D721Med (cell line): ENCODE measurements at regions not wholly inside any gene's neighbourhood (a gene's known extent, or its start where the extent isn't known, plus 50 kb on each side); places are given as distances from the start of the nearest gene placed in this dataset.
"Not testable (repeated sequence)": the region's sequence is repeated elsewhere in the genome, so short reads cannot be mapped to it uniquely, and the experiment has no call there.

Experiments used
- DNase-seq: peaks from one replicate; pipeline ENCODE4 v3.0.0; 2011; ENCODE audit warnings: low spot score; ENCODE audit not compliant: insufficient read length
- FAIRE-seq: peaks from 2 replicates; lab custom pipeline; 2011; peaks lifted over from hg19 to GRCh38; lab: Jason Lieb, UNC
- CTCF ChIP-seq: IDR thresholded peaks from 2 replicates; pipeline ENCODE4 v1.5.1; 2012; ENCODE audit warnings: mild to moderate bottlenecking, control low read depth; ENCODE audit not compliant: insufficient read depth; ENCODE audit errors: missing control alignments

- TF ChIP-seq CTCF = no peak
- FAIRE-seq = peak; percentile 16
- no peak for DNase-seq
Observed at GRCh38 chr18:38796762-38797161, 1231.2 kb upstream of the CELF4 start.

DNA sequence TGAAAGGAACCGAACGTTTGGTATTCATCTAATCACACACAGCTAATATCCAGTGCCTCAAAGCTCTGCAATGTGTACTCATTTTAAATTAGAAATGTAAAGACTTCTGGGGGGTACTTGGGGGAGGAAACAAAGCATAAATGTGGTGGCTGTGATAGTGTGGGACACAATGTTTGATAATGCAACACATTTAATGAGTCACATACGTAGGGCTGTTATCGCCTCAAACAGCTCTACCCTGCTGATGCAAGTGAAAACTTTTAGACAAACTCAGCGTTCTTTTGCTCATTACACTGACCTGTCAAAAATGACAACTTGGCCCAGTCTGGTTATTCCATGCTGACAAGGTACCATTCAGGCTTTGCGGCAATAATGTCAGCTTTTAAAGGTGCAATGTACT is 1227.1 kb upstream of the CELF4 start:
- DNase-seq = no peak
- no peak for TF ChIP-seq CTCF
- FAIRE-seq = no peak

GRCh38 chr18:38790786-38791185 is 1225.2 kb upstream of the CELF4 start:
- no peak for TF ChIP-seq CTCF
- DNase-seq = no peak
- peak; percentile 48 for FAIRE-seq

GRCh38 chr18:38790303-38790702 is 1224.7 kb upstream of the CELF4 start:
- TF ChIP-seq CTCF = no peak
- no peak for DNase-seq
- no peak for FAIRE-seq

DNA sequence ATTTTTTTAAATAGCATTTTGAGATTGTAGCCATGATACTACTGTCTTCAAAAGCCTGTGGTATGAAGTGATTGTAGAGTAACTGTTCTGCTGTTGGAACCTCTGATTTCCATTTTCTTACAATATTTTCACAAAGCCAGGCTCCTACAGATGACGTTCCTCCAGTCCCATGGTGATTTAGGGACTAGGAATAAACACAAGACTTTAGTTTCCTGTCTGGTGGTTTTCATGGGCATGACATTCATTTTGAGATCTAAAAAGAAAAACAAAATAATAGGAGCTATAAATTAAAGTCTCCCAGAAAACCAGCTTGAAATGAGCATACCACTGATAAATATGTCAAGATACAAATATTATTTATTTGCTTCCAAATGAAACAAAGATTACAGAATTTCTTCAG is 1223.5 kb upstream of the CELF4 start:
- FAIRE-seq = no peak
- no peak for TF ChIP-seq CTCF
- DNase-seq = no peak

- FAIRE-seq (peak; percentile 21), DNase-seq (no peak)
- no peak for TF ChIP-seq CTCF
Observed at GRCh38 chr18:38786906-38787305, 1221.3 kb upstream of the CELF4 start.

GRCh38 chr18:38771620-38772019 is 1206.0 kb upstream of the CELF4 start:
- not testable (repeated sequence) for DNase-seq, FAIRE-seq

- no peak for TF ChIP-seq CTCF
- DNase-seq (no peak), FAIRE-seq (no peak)
Observed at GRCh38 chr18:38768504-38768903, 1202.9 kb upstream of the CELF4 start.
